ENCODE measurements at regions not wholly inside any gene's neighbourhood (a gene's known extent, or its start where the extent isn't known, plus 50 kb on each side); places are given as distances from the start of the nearest gene placed in this dataset.
"Not testable (repeated sequence)": the region's sequence is repeated elsewhere in the genome, so short reads cannot be mapped to it uniquely, and the experiment has no call there.

DNA sequence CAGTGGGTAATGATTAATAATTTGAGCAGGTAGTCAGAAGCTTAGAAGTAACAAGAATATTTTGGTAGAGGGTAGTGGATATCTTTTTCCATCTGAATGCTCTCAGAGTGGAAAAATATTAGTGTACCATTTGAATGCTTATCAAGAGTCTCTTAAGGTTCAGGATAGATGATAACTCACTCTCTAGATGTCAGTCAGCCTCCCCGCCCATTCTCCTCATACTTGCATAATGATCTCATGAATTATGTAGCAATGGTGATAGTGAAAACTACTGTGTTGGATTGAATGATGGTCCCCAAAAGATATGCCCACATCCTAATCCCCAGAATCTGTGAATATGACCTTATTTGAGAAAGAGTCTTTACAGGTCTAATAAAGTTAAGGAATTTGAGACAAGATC is 132.7 kb upstream of the KLF12 start:
- no peak for DNase-seq
- Histone ChIP-seq H2BK5ac (ENCODE audit: low read length) (no peak overlapping the region), H2AK5ac (ENCODE audit: low read length) (no peak overlapping the region), H3K79me1 (ENCODE audit: low read length) (no peaks in the 10 kb centered on the region), H3K27me3 (ENCODE audit: insufficient read depth, low read length, poor library complexity) (no peaks in the 10 kb centered on the region), H4K5ac (ENCODE audit: low read length) (no peak overlapping the region), H3K9ac (ENCODE audit: low read length) (no peak overlapping the region), H3K4me2 (ENCODE audit: low read length) (no peak overlapping the region), H4K8ac (ENCODE audit: low read depth, low read length) (no peak overlapping the region), H2BK15ac (replicated peaks; ENCODE audit: low read depth) (no peak overlapping the region), H3K56ac (ENCODE audit: low read length) (no peak overlapping the region), H3K18ac (ENCODE audit: low read length) (no peak overlapping the region), H3K4me1 (ENCODE audit: control insufficient read depth, low read depth, low read length) (no peaks in the 10 kb centered on the region), H3K79me2 (ENCODE audit: control insufficient read depth, insufficient read depth, low read length) (no peaks in the 10 kb centered on the region), H3K4ac (ENCODE audit: low read depth, low read length) (no peak overlapping the region), H2BK120ac (ENCODE audit: low read depth, low read length) (no peak overlapping the region), H3K4me3 (ENCODE audit: low read length) (no peak overlapping the region), H3K23ac (ENCODE audit: low read length) (no peak overlapping the region), H3K27ac (ENCODE audit: low read depth, low read length) (no peak overlapping the region), H3K36me3 (ENCODE audit: control insufficient read depth, insufficient read depth, low read length) (no peaks in the 10 kb centered on the region)
- WGBS (ENCODE audit: extremely low coverage, insufficient coverage, low lambda C conversion rate), result no CpG with 5 or more reads among the region's 1 CpG

DNA sequence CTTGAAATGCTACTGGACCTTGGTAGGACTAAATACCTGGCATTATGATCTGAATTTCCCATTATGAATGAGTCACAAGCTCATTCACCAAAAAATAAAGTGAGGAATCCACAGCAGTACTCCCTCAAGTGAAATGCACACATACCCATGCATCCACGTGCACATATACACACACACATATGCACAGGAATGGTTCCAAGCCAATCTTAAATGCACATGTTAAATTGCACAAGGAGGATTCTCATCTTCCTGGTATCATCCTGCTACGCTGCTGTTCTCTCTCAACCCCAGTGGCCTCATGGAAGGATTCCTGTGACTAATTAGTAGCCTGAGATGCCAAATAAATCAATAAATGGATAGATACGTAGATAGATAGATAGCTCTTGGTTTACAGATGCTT is 132.1 kb upstream of the KLF12 start:
- H2AK5ac ChIP-seq (ENCODE audit: low read length), result no peak overlapping the region
- no peaks in the 10 kb centered on the region for H3K36me3 ChIP-seq (ENCODE audit: control insufficient read depth, insufficient read depth, low read length)
- no peak overlapping the region for H3K9ac ChIP-seq (ENCODE audit: low read length)
- no peak overlapping the region for H3K4ac ChIP-seq (ENCODE audit: low read depth, low read length)
- no peak overlapping the region for H4K5ac ChIP-seq (ENCODE audit: low read length)
- no peak overlapping the region for H3K4me2 ChIP-seq (ENCODE audit: low read length)
- no peak overlapping the region for H2BK5ac ChIP-seq (ENCODE audit: low read length)
- H3K4me3 ChIP-seq (ENCODE audit: low read length), result no peak overlapping the region
- no peaks in the 10 kb centered on the region for H3K79me2 ChIP-seq (ENCODE audit: control insufficient read depth, insufficient read depth, low read length)
- no peak overlapping the region for H3K56ac ChIP-seq (ENCODE audit: low read length)
- no peak overlapping the region for H3K27ac ChIP-seq (ENCODE audit: low read depth, low read length)
- DNase-seq, result no peak
- no peaks in the 10 kb centered on the region for H3K27me3 ChIP-seq (ENCODE audit: insufficient read depth, low read length, poor library complexity)
- H3K79me1 ChIP-seq (ENCODE audit: low read length), result no peaks in the 10 kb centered on the region
- H4K8ac ChIP-seq (ENCODE audit: low read depth, low read length), result no peak overlapping the region
- H3K23ac ChIP-seq (ENCODE audit: low read length), result no peak overlapping the region
- no peak overlapping the region for H3K18ac ChIP-seq (ENCODE audit: low read length)
- no peaks in the 10 kb centered on the region for H3K4me1 ChIP-seq (ENCODE audit: control insufficient read depth, low read depth, low read length)
- H2BK120ac ChIP-seq (ENCODE audit: low read depth, low read length), result no peak overlapping the region
- WGBS (ENCODE audit: extremely low coverage, insufficient coverage, low lambda C conversion rate), result no CpG with 5 or more reads among the region's 3 CpGs
- H2BK15ac ChIP-seq (replicated peaks; ENCODE audit: low read depth), result no peak overlapping the region

DNA sequence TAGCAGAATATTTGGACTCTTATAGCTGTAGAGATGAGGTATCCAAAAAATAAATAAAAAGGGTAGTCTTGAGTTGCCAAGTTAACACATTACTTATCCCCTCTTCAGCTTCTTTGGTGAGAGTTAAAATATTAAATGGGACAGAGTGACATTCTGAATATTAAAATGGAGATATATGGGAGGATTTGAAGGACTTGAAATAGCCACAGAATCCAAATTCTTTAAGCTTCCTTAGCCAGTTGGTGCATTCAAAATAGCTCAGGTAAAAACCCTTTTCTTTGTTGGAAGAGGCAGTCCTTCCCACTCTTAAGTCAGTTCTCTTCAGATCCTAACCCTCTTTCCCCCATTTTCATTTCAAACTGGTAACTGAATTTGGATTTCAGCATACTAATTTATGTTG is 130.1 kb upstream of the KLF12 start:
- no peak overlapping the region for H3K4ac ChIP-seq (ENCODE audit: low read depth, low read length)

DNA sequence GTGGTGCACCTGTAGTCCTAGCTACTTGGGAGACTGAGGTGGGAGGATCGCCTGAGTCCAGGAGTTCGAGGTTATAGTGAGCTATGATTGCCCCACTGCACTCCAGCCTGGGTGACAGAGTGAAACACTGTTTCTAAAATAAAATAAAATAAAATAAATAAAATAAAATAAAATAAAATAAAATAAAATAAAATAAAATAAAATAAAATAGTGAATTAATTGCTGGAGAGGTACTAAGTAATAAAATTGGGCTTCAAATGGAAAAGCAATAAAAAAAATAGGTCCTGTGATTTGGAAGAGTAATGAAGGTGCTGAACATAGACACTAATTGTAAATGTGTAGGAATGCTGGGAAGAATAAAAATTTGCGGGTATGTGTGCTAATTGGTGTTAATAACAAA is 126.2 kb upstream of the KLF12 start:
- not testable (repeated sequence) for H3K4me2 ChIP-seq (ENCODE audit: low read length); H3K4me3 ChIP-seq (ENCODE audit: low read length)
- WGBS (ENCODE audit: extremely low coverage, insufficient coverage, low lambda C conversion rate), result 100% methylated on average over 1 of the region's 3 CpGs

More for the DNA sequence above, 130.1 kb upstream of the KLF12 start:
- H3K23ac ChIP-seq (ENCODE audit: low read length), result no peak overlapping the region
- no peak for DNase-seq
- no peak overlapping the region for H2AK5ac ChIP-seq (ENCODE audit: low read length)
- H3K9ac ChIP-seq (ENCODE audit: low read length), result no peak overlapping the region
- no peaks in the 10 kb centered on the region for H3K27me3 ChIP-seq (ENCODE audit: insufficient read depth, low read length, poor library complexity)
- H2BK120ac ChIP-seq (ENCODE audit: low read depth, low read length), result no peak overlapping the region
- H3K18ac ChIP-seq (ENCODE audit: low read length), result no peak overlapping the region
- no peaks in the 10 kb centered on the region for H3K79me2 ChIP-seq (ENCODE audit: control insufficient read depth, insufficient read depth, low read length)
- H3K27ac ChIP-seq (ENCODE audit: low read depth, low read length), result no peak overlapping the region
- H2BK5ac ChIP-seq (ENCODE audit: low read length), result no peak overlapping the region
- H3K4me1 ChIP-seq (ENCODE audit: control insufficient read depth, low read depth, low read length), result no peaks in the 10 kb centered on the region
- no peak overlapping the region for H4K8ac ChIP-seq (ENCODE audit: low read depth, low read length)
- H3K4me2 ChIP-seq (ENCODE audit: low read length), result no peak overlapping the region
- no peak overlapping the region for H3K4me3 ChIP-seq (ENCODE audit: low read length)
- no peak overlapping the region for H4K5ac ChIP-seq (ENCODE audit: low read length)
- no peak overlapping the region for H2BK15ac ChIP-seq (replicated peaks; ENCODE audit: low read depth)
- no peak overlapping the region for H3K56ac ChIP-seq (ENCODE audit: low read length)
- H3K79me1 ChIP-seq (ENCODE audit: low read length), result no peaks in the 10 kb centered on the region
- H3K36me3 ChIP-seq (ENCODE audit: control insufficient read depth, insufficient read depth, low read length), result no peaks in the 10 kb centered on the region

DNA sequence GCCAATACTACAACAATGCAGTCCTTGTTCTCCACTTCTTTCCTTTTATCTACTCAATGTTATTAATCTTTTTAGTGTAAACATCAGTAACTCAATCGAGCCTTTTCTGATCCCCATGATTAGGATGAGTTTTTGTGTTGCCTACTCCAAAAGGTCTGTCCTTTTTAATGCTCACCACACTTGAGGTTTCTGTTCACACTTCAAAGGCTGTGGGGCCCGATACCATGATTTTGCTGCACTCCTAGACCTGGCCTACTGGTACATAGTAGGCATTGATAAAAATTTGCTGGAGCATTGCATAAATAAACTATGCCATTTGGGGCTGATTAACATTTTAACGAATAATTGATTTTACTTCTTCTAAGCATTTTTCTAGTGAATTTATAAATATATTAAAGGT is 125.4 kb upstream of the KLF12 start:
- Histone ChIP-seq H2BK5ac (ENCODE audit: low read length) (no peak overlapping the region), H4K5ac (ENCODE audit: low read length) (no peak overlapping the region), H3K56ac (ENCODE audit: low read length) (no peak overlapping the region), H3K79me1 (ENCODE audit: low read length) (no peaks in the 10 kb centered on the region), H2BK15ac (replicated peaks; ENCODE audit: low read depth) (no peak overlapping the region), H3K23ac (ENCODE audit: low read length) (no peak overlapping the region), H2BK120ac (ENCODE audit: low read depth, low read length) (no peak overlapping the region), H3K4me3 (ENCODE audit: low read length) (no peak overlapping the region), H3K18ac (ENCODE audit: low read length) (no peak overlapping the region), H2AK5ac (ENCODE audit: low read length) (no peak overlapping the region), H4K8ac (ENCODE audit: low read depth, low read length) (no peak overlapping the region), H3K4me2 (ENCODE audit: low read length) (no peak overlapping the region), H3K27ac (ENCODE audit: low read depth, low read length) (no peak overlapping the region), H3K79me2 (ENCODE audit: control insufficient read depth, insufficient read depth, low read length) (no peaks in the 10 kb centered on the region), H3K36me3 (ENCODE audit: control insufficient read depth, insufficient read depth, low read length) (no peaks in the 10 kb centered on the region), H3K4me1 (ENCODE audit: control insufficient read depth, low read depth, low read length) (no peaks in the 10 kb centered on the region), H3K4ac (ENCODE audit: low read depth, low read length) (no peak overlapping the region), H3K27me3 (ENCODE audit: insufficient read depth, low read length, poor library complexity) (no peaks in the 10 kb centered on the region), H3K9ac (ENCODE audit: low read length) (no peak overlapping the region)
- DNase-seq, result no peak
- no CpG with 5 or more reads among the region's 3 CpGs for WGBS (ENCODE audit: extremely low coverage, insufficient coverage, low lambda C conversion rate)

More for the DNA sequence above, 126.2 kb upstream of the KLF12 start:
- H3K4ac ChIP-seq (ENCODE audit: low read depth, low read length); DNase-seq; H2AK5ac ChIP-seq (ENCODE audit: low read length); H2BK15ac ChIP-seq (replicated peaks; ENCODE audit: low read depth); H4K8ac ChIP-seq (ENCODE audit: low read depth, low read length); H3K27me3 ChIP-seq (ENCODE audit: insufficient read depth, low read length, poor library complexity); H3K4me1 ChIP-seq (ENCODE audit: control insufficient read depth, low read depth, low read length); H3K56ac ChIP-seq (ENCODE audit: low read length); H3K36me3 ChIP-seq (ENCODE audit: control insufficient read depth, insufficient read depth, low read length); H2BK120ac ChIP-seq (ENCODE audit: low read depth, low read length); H3K79me1 ChIP-seq (ENCODE audit: low read length); H3K9ac ChIP-seq (ENCODE audit: low read length); H3K27ac ChIP-seq (ENCODE audit: low read depth, low read length); H3K23ac ChIP-seq (ENCODE audit: low read length); H4K5ac ChIP-seq (ENCODE audit: low read length); H2BK5ac ChIP-seq (ENCODE audit: low read length); H3K79me2 ChIP-seq (ENCODE audit: control insufficient read depth, insufficient read depth, low read length); H3K18ac ChIP-seq (ENCODE audit: low read length): not testable (repeated sequence)

DNA sequence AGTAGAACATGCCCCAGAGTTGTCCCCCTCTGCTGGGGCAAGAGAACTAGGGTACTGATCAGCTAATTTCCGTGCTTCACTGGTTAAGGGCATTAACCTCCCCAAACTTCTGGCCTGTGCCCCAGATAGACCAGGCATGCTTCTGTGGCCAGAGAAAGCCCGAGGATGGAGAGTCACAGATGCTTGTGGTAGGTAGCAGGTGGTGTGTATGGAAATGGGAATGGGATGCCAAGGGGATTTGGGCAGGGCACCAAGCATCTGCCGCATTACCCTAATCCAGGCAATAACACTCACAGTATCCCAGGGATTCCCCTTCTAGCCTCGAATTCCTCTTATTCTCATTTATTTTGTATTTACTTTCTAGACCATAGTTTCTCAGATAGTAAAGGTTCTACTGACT is 124.8 kb upstream of the KLF12 start:
- DNase-seq, result no peak
- no peaks in the 10 kb centered on the region for H3K79me2 ChIP-seq (ENCODE audit: control insufficient read depth, insufficient read depth, low read length)
- no peak overlapping the region for H2AK5ac ChIP-seq (ENCODE audit: low read length)
- H3K36me3 ChIP-seq (ENCODE audit: control insufficient read depth, insufficient read depth, low read length), result no peaks in the 10 kb centered on the region
- no peak overlapping the region for H2BK5ac ChIP-seq (ENCODE audit: low read length)
- no peak overlapping the region for H3K18ac ChIP-seq (ENCODE audit: low read length)
- no peak overlapping the region for H3K23ac ChIP-seq (ENCODE audit: low read length)
- H3K9ac ChIP-seq (ENCODE audit: low read length), result no peak overlapping the region
- no peak overlapping the region for H2BK120ac ChIP-seq (ENCODE audit: low read depth, low read length)
- H4K8ac ChIP-seq (ENCODE audit: low read depth, low read length), result no peak overlapping the region
- H4K5ac ChIP-seq (ENCODE audit: low read length), result no peak overlapping the region
- H3K4me3 ChIP-seq (ENCODE audit: low read length), result no peak overlapping the region
- no peak overlapping the region for H2BK15ac ChIP-seq (replicated peaks; ENCODE audit: low read depth)
- no peaks in the 10 kb centered on the region for H3K27me3 ChIP-seq (ENCODE audit: insufficient read depth, low read length, poor library complexity)
- no peak overlapping the region for H3K27ac ChIP-seq (ENCODE audit: low read depth, low read length)
- no peak overlapping the region for H3K4me2 ChIP-seq (ENCODE audit: low read length)
- H3K4me1 ChIP-seq (ENCODE audit: control insufficient read depth, low read depth, low read length), result no peaks in the 10 kb centered on the region
- H3K56ac ChIP-seq (ENCODE audit: low read length), result no peak overlapping the region
- no peak overlapping the region for H3K4ac ChIP-seq (ENCODE audit: low read depth, low read length)
- WGBS (ENCODE audit: extremely low coverage, insufficient coverage, low lambda C conversion rate), result no CpG with 5 or more reads among the region's 4 CpGs
- no peaks in the 10 kb centered on the region for H3K79me1 ChIP-seq (ENCODE audit: low read length)
